Inflammatory macrophage treated with lipopolysaccharide for 1 hour (primary cell): ENCODE measurements at regions not wholly inside any gene's neighbourhood (a gene's known extent, or its start where the extent isn't known, plus 50 kb on each side); places are given as distances from the start of the nearest gene placed in this dataset.

Experiments used
- DNase-seq, 2 donors: peaks; one replicate each; pipeline ENCODE4 v3.0.0-alpha.2; 2020 to 2022

- DNase-seq = no peak
Measured at GRCh38 chr3:116849261-116849688, 139.7 kb downstream of the TUSC7 start.

GRCh38 chr3:116852803-116853202 is 143.2 kb downstream of the TUSC7 start:
- no peak for DNase-seq

GRCh38 chr3:116863270-116863770 is 153.7 kb downstream of the TUSC7 start:
- DNase-seq = no peak

- DNase-seq = peak; percentile 10 to 11
Measured at GRCh38 chr3:116863822-116864589, 154.4 kb downstream of the TUSC7 start.

- DNase-seq = no peak
Measured at GRCh38 chr3:116864590-116864927, 155.0 kb downstream of the TUSC7 start.

GRCh38 chr3:116870379-116870778 is 160.8 kb downstream of the TUSC7 start:
- DNase-seq = no peak

- DNase-seq = no peak
Measured at GRCh38 chr3:116871905-116872304, 162.3 kb downstream of the TUSC7 start.

GRCh38 chr3:116872688-116873087 is 163.1 kb downstream of the TUSC7 start:
- DNase-seq = no peak

GRCh38 chr3:116873142-116873541 is 163.6 kb downstream of the TUSC7 start:
- DNase-seq = no peak

- DNase-seq = no peak
Measured at GRCh38 chr3:116877968-116878367, 168.4 kb downstream of the TUSC7 start.

- no peak for DNase-seq
Measured at GRCh38 chr3:116886202-116886893, 176.8 kb downstream of the TUSC7 start.

GRCh38 chr3:116896116-116896515 is 186.5 kb downstream of the TUSC7 start:
- DNase-seq = no peak

- no peak for DNase-seq
Measured at GRCh38 chr3:116897382-116897781, 187.8 kb downstream of the TUSC7 start.

- DNase-seq = no peak
Measured at GRCh38 chr3:116899253-116899652, 189.7 kb downstream of the TUSC7 start.

- no peak for DNase-seq
Measured at GRCh38 chr3:116905334-116905733, 195.8 kb downstream of the TUSC7 start.

GRCh38 chr3:116905794-116906193 is 196.2 kb downstream of the TUSC7 start:
- DNase-seq = no peak

GRCh38 chr3:116912116-116912515 is 202.5 kb downstream of the TUSC7 start:
- DNase-seq = no peak

- DNase-seq = no peak
Measured at GRCh38 chr3:116914004-116914403, 204.4 kb downstream of the TUSC7 start.

- DNase-seq = no peak
Measured at GRCh38 chr3:116916836-116917235, 207.3 kb downstream of the TUSC7 start.

- no peak for DNase-seq
Measured at GRCh38 chr3:116920826-116921610, 211.4 kb downstream of the TUSC7 start.

- DNase-seq = no peak
Measured at GRCh38 chr3:116927918-116928317, 218.3 kb downstream of the TUSC7 start.

GRCh38 chr3:116929505-116930222 is 220.1 kb downstream of the TUSC7 start:
- DNase-seq = no peak

- DNase-seq = no peak
Measured at GRCh38 chr3:116930786-116931185, 221.2 kb downstream of the TUSC7 start.
